Neutrophil (primary cell): ENCODE measurements at regions not wholly inside any gene's neighbourhood (a gene's known extent, or its start where the extent isn't known, plus 50 kb on each side); places are given as distances from the start of the nearest gene placed in this dataset.

Experiments
- H3K27ac ChIP-seq: fragments of 200-600 bp; sonication (generic); 2 replicates; pipeline ENCODE4 v1.5.1; 2016; ENCODE audit warnings: mild to moderate bottlenecking, moderate library complexity
- H3K27me3 ChIP-seq: fragments of 200-600 bp; sonication (generic); 2 replicates; pipeline ENCODE4 v1.6.0; 2016; ENCODE audit warnings: mild to moderate bottlenecking
- H3K36me3 ChIP-seq: fragments of 200-600 bp; sonication (generic); 2 replicates; pipeline ENCODE4 v1.5.1; 2017
- H3K4me1 ChIP-seq, 2 experiments: fragments of 200-600 bp in 1 of 2; sonication (generic) in 1 of 2; 1 replicate in 1 of 2; 2 replicates in 1 of 2; pipeline versions ENCODE4 v1.5.1 to v1.6.1; 2013 to 2016; ENCODE audit warnings: low read depth in 1 of 2, low read length in 1 of 2, mild to moderate bottlenecking in 1 of 2, moderate library complexity in 1 of 2; ENCODE audit not compliant: control insufficient read depth in 1 of 2, insufficient read depth in 1 of 2
- H3K4me3 ChIP-seq, 2 experiments: fragments of 200-600 bp in 1 of 2; sonication (generic) in 1 of 2; 1 replicate in 1 of 2; 2 replicates in 1 of 2; pipeline ENCODE4 v1.5.1; 2013 to 2016; ENCODE audit warnings: low read depth in 1 of 2, low read length in 1 of 2, mild to moderate bottlenecking in 1 of 2, moderate library complexity in 1 of 2
- H3K9me3 ChIP-seq: fragments of 200-600 bp; sonication (generic); 2 replicates; pipeline ENCODE4 v1.5.1; 2016
- TF ChIP-seq, protein P1 (sequence below): fragments of 200-600 bp; sonication (generic); IDR thresholded peaks from 2 replicates; pipeline ENCODE4 v1.5.1; 2016; ENCODE audit warnings: antibody characterized with exemption

GRCh38 chr5:63603996-63604395, 358.2 kb downstream of the HTR1A start:
- Histone ChIP-seq H3K27ac (no peak overlapping the region), H3K9me3 (no peaks in the 10 kb centered on the region), H3K27me3 (no peaks in the 10 kb centered on the region), H3K4me3 (no peak overlapping the region), H3K36me3 (no peaks in the 10 kb centered on the region), H3K4me1 (no peaks in the 10 kb centered on the region)
- TF ChIP-seq, protein P1, sequence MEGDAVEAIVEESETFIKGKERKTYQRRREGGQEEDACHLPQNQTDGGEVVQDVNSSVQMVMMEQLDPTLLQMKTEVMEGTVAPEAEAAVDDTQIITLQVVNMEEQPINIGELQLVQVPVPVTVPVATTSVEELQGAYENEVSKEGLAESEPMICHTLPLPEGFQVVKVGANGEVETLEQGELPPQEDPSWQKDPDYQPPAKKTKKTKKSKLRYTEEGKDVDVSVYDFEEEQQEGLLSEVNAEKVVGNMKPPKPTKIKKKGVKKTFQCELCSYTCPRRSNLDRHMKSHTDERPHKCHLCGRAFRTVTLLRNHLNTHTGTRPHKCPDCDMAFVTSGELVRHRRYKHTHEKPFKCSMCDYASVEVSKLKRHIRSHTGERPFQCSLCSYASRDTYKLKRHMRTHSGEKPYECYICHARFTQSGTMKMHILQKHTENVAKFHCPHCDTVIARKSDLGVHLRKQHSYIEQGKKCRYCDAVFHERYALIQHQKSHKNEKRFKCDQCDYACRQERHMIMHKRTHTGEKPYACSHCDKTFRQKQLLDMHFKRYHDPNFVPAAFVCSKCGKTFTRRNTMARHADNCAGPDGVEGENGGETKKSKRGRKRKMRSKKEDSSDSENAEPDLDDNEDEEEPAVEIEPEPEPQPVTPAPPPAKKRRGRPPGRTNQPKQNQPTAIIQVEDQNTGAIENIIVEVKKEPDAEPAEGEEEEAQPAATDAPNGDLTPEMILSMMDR = no peak

GRCh38 chr5:63602971-63603370, 359.3 kb downstream of the HTR1A start:
- Histone ChIP-seq H3K4me3 (no peak overlapping the region), H3K36me3 (no peaks in the 10 kb centered on the region), H3K27me3 (no peaks in the 10 kb centered on the region), H3K4me1 (no peaks in the 10 kb centered on the region), H3K27ac (no peak overlapping the region), H3K9me3 (no peaks in the 10 kb centered on the region)
- TF ChIP-seq, protein P1 = no peak

DNA sequence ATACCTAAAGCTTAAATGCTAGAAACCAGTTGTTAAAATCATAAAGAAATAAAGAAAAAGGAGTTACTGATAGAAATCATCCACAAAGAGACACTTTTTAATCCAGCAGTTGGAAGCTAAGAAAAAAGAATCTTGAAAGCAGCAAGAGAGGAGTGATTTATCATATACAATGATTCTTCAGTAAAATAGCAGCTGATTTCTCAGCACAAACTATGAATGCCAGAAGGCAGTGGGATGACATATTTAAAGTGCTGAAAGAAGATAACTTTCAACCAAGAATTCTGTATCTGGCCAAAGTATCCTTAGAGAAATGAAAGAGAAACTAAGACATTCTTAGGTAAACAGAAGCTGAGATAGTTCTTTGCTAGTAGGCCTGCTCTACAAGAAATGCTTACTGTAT, 366.0 kb downstream of the HTR1A start:
- no peak overlapping the region for H3K27ac ChIP-seq
- H3K9me3 ChIP-seq = no peaks in the 10 kb centered on the region
- H3K27me3 ChIP-seq = no peaks in the 10 kb centered on the region
- TF ChIP-seq, protein P1 = no peak
- H3K4me3 ChIP-seq = no peak overlapping the region
- no peaks in the 10 kb centered on the region for H3K36me3 ChIP-seq
- H3K4me1 ChIP-seq = no peaks in the 10 kb centered on the region

DNA sequence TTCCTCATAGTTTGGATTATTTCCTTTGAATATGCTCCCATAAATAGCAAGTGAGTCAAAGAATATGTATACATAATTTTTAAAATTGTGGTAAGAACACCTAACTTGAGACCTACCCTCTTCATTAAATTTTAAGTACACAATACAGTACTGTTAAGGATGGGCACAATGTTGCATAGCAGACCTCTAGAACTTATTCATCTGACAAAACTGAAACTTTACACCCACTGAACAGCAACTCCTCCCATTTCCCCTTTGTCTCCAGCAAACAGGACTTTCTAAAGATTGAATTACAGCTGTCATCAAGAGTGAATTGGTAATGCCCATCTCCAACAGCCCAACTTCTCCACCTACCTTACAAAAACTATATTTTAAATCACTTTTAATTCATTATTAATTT, 388.9 kb downstream of the HTR1A start:
- H3K27me3 ChIP-seq = no peaks in the 10 kb centered on the region
- TF ChIP-seq, protein P1 = no peak
- H3K4me1 ChIP-seq = no peaks in the 10 kb centered on the region
- H3K27ac ChIP-seq = no peak overlapping the region
- no peak overlapping the region for H3K4me3 ChIP-seq
- H3K36me3 ChIP-seq = no peaks in the 10 kb centered on the region
- H3K9me3 ChIP-seq = no peaks in the 10 kb centered on the region

GRCh38 chr5:63572740-63573139, 389.5 kb downstream of the HTR1A start:
- Histone ChIP-seq H3K27me3 (no peaks in the 10 kb centered on the region), H3K36me3 (no peaks in the 10 kb centered on the region), H3K4me1 (no peaks in the 10 kb centered on the region), H3K4me3 (no peak overlapping the region), H3K27ac (no peak overlapping the region), H3K9me3 (no peaks in the 10 kb centered on the region)
- TF ChIP-seq, protein P1 = no peak

DNA sequence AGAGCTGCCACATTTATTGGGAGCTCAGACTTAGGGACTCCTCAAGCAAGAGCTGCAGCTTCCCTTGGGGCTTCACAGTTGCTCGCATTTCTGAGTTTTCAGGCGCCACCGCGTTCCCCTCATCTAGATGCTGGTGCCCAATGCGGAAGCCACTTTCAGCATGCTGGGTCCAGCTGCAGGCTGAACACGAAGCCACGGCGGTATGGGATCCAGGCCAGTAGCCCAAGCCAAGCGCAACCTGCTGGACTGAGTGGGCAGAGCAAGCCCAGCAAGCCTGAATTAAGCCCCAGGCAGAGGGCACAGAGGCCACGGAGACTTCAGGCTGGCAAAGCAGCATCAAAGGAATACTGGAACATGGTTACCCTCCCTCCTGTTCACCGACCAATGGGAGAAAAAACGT, 391.5 kb downstream of the HTR1A start:
- no peaks in the 10 kb centered on the region for H3K27me3 ChIP-seq

More for the DNA sequence above, 391.5 kb downstream of the HTR1A start:
- Histone ChIP-seq H3K27ac (no peak overlapping the region), H3K9me3 (no peaks in the 10 kb centered on the region), H3K4me3 (no peak overlapping the region), H3K36me3 (no peaks in the 10 kb centered on the region), H3K4me1 (no peaks in the 10 kb centered on the region)
- TF ChIP-seq, protein P1 = no peak
